Prostate gland (tissue), 2 donors: ENCODE measurements at regions not wholly inside any gene's neighbourhood (a gene's known extent, or its start where the extent isn't known, plus 50 kb on each side); places are given as distances from the start of the nearest gene placed in this dataset.

Experiments used
- POLR2A ChIP-seq: fragments of 450-650 bp; IDR thresholded peaks from one replicate; pipeline ENCODE4 v1.6.1; 2016; ENCODE audit warnings: antibody characterized with exemption, mild to moderate bottlenecking
- POLR2AphosphoS5 ChIP-seq: sonication (generic); formaldehyde crosslinking; IDR thresholded peaks from one replicate; pipeline ENCODE4 v1.6.1; 2017; ENCODE audit warnings: antibody characterized with exemption
- TF ChIP-seq, protein P1 (sequence below), 4 experiments: fragments of 200-600 bp in 2 of 4; fragments of 450-650 bp in 2 of 4; sonication (generic) in 2 of 4; IDR thresholded peaks; 1 replicate in 3 of 4; 2 replicates in 1 of 4; pipeline ENCODE4 v1.5.1; 2016 to 2019; ENCODE audit warnings: antibody characterized with exemption in 4 of 4, mild to moderate bottlenecking in 2 of 4, moderate library complexity in 2 of 4

DNA sequence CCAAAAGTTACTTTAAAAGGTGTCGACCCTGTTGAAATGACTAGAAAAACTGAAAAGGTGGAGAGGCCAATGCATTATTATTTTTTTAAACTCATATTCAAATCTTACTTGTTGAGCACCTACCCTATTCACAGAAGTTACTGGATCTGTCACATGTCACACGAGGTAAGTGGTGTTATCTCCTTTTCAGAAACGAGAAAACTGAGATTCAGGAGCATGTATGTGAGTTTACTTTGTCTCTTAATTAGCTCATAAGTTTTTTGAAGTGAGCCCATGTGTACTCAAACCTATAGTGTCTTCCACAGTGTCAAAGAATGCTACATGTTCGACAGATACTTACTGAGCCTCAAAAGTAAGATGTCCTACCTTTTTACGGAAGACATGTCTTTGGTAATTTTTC lies 81.8 kb upstream of the EGLN3 start:
- TF ChIP-seq POLR2A (no peak), POLR2AphosphoS5 (no peak)
- TF ChIP-seq, protein P1, sequence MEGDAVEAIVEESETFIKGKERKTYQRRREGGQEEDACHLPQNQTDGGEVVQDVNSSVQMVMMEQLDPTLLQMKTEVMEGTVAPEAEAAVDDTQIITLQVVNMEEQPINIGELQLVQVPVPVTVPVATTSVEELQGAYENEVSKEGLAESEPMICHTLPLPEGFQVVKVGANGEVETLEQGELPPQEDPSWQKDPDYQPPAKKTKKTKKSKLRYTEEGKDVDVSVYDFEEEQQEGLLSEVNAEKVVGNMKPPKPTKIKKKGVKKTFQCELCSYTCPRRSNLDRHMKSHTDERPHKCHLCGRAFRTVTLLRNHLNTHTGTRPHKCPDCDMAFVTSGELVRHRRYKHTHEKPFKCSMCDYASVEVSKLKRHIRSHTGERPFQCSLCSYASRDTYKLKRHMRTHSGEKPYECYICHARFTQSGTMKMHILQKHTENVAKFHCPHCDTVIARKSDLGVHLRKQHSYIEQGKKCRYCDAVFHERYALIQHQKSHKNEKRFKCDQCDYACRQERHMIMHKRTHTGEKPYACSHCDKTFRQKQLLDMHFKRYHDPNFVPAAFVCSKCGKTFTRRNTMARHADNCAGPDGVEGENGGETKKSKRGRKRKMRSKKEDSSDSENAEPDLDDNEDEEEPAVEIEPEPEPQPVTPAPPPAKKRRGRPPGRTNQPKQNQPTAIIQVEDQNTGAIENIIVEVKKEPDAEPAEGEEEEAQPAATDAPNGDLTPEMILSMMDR (IDR thresholded peaks at IDR 0.05) = no peak
